ENCODE measurements at regions not wholly inside any gene's neighbourhood (a gene's known extent, or its start where the extent isn't known, plus 50 kb on each side); places are given as distances from the start of the nearest gene placed in this dataset.
A peak's percentile ranks its signal among the peaks of the same experiment; 100 is the strongest.

GRCh38 chr15:70160803-70161565, 63.3 kb upstream of the TLE3 start:
- Histone ChIP-seq H3K27me3 (replicated peaks in 1 of 4; ENCODE audit: control insufficient read depth in 3 of 4, extremely low read depth in 1 of 4, insufficient read depth in 3 of 4, low read length in 3 of 4) (no peaks in the 10 kb centered on the region), H3K4me2 (ENCODE audit: insufficient read depth in 1 of 2, low read depth in 2 of 2, low read length in 2 of 2) (no peak overlapping the region), H3K27ac (ENCODE audit: low read depth, low read length) (no peak overlapping the region), H2BK12ac (ENCODE audit: low read depth, low read length) (no peak overlapping the region), H4K20me1 (replicated peaks in 1 of 2; ENCODE audit: control insufficient read depth in 1 of 2, insufficient read depth in 2 of 2, low read length in 2 of 2) (no peaks in the 10 kb centered on the region), H3K79me1 (ENCODE audit: low read depth, low read length) (no peaks in the 10 kb centered on the region), H2AFZ (ENCODE audit: low read length) (no peak overlapping the region), H4K91ac (replicated peaks; ENCODE audit: insufficient read length, low read length) (no peak overlapping the region), H2AK5ac (ENCODE audit: low read depth, low read length) (no peak overlapping the region), H3K9ac (replicated peaks in 1 of 4; ENCODE audit: extremely low read depth in 1 of 4, low read depth in 3 of 4, low read length in 3 of 4) (no peak overlapping the region), H3K14ac (ENCODE audit: insufficient read length) (no peak overlapping the region), H2BK15ac (ENCODE audit: low read length) (peak overlapping the region; percentile 5), H3K23me2 (ENCODE audit: low read depth, low read length) (no peaks in the 10 kb centered on the region; the same call in 1 of the 2 replicates), H2BK20ac (ENCODE audit: low read length) (no peak overlapping the region), H3K56ac (replicated peaks; ENCODE audit: insufficient read length, low read depth, low read length) (no peak overlapping the region), H3K9me3 (ENCODE audit: insufficient read depth in 2 of 2, low read depth in 1 of 2, low read length in 1 of 2) (no peaks in the 10 kb centered on the region), H3K36me3 (ENCODE audit: control insufficient read depth in 2 of 4, insufficient read depth in 4 of 4, low read length in 3 of 4) (no peaks in the 10 kb centered on the region), H2BK5ac (ENCODE audit: low read depth, low read length) (no peak overlapping the region), H2BK120ac (replicated peaks; ENCODE audit: low read depth, low read length) (no peak overlapping the region), H3K18ac (ENCODE audit: extremely low read depth, low read length) (no peak overlapping the region), H3K4me1 (replicated peaks in 1 of 4; ENCODE audit: control insufficient read depth in 3 of 4, insufficient read depth in 4 of 4, low read length in 3 of 4) (peaks cover 1 to 6% (median 4%) of the 10 kb centered on the region in 4 experiments), H3K4me3 (ENCODE audit: extremely low read depth in 1 of 4, insufficient read depth in 2 of 4, low read depth in 3 of 4, low read length in 4 of 4) (no peak overlapping the region), H3K23ac (ENCODE audit: insufficient read length) (no peak overlapping the region), H4K8ac (ENCODE audit: extremely low read depth, insufficient read depth, low read length) (peak overlapping the region; percentile 21; the same call in 1 of the 2 replicates), H4K5ac (ENCODE audit: insufficient read length, low read depth, low read length) (no peak overlapping the region), H3K4ac (replicated peaks; ENCODE audit: insufficient read length, low read depth, low read length) (no peak overlapping the region), H3K79me2 (ENCODE audit: control insufficient read depth in 1 of 2, insufficient read depth in 2 of 2, low read length in 2 of 2) (no peaks in the 10 kb centered on the region)
- WGBS, 2 experiments (ENCODE audit: extremely low coverage in 1 of 2, insufficient coverage in 1 of 2, insufficient read length in 1 of 2, insufficient replicate concordance in 2 of 2, low coverage in 1 of 2, low lambda C conversion rate in 2 of 2, missing lambda C conversion rate in 1 of 2) = 88% methylated on average over 19 of the region's 19 CpGs; no CpG with 5 or more reads in 1 of the 2 experiments
- DNase-seq (ENCODE audit: low read depth in 1 of 2, low spot score in 2 of 2) (no peak), FAIRE-seq (no peak)
- POLR2A ChIA-PET (ENCODE audit: partially characterized antibody) = interaction anchor here (1.4 to 1.5 kb wide), 2 partner anchors 8 to 63 kb away, joined by 4 to 7 read pairs; partner anchors contain the start of gene TLE3
- TF ChIP-seq HDAC2 (IDR thresholded peaks at IDR 0.05; ENCODE audit: borderline replicate concordance in 1 of 2, low read depth in 2 of 2, low read length in 2 of 2) = no peak
- CTCF ChIA-PET (ENCODE audit: partially characterized antibody) = interaction anchor here (0.6 to 1.4 kb wide), 6 partner anchors 21 to 1966 kb away, joined by 3 to 4 read pairs (median 3); no protein-coding TSS in a partner anchor

All from H1 (cell line).